MM.1S (cell line): ENCODE measurements at regions not wholly inside any gene's neighbourhood (a gene's known extent, or its start where the extent isn't known, plus 50 kb on each side); places are given as distances from the start of the nearest gene placed in this dataset.

Source experiments
- EZH2 ChIP-seq: fragments of 300-600 bp; sonication (generic); optimal IDR thresholded peaks from 2 replicates; pipeline ENCODE3; 2017; ENCODE audit warnings: low read depth, mild to moderate bottlenecking, antibody characterized with exemption, low read length, mixed read lengths
- TF ChIP-seq, protein P1 (sequence below): fragments of 300-600 bp; sonication (generic); IDR thresholded peaks from 2 replicates; pipeline ENCODE4 v1.5.1; 2016; ENCODE audit warnings: antibody characterized with exemption, low read length, mixed read lengths

DNA sequence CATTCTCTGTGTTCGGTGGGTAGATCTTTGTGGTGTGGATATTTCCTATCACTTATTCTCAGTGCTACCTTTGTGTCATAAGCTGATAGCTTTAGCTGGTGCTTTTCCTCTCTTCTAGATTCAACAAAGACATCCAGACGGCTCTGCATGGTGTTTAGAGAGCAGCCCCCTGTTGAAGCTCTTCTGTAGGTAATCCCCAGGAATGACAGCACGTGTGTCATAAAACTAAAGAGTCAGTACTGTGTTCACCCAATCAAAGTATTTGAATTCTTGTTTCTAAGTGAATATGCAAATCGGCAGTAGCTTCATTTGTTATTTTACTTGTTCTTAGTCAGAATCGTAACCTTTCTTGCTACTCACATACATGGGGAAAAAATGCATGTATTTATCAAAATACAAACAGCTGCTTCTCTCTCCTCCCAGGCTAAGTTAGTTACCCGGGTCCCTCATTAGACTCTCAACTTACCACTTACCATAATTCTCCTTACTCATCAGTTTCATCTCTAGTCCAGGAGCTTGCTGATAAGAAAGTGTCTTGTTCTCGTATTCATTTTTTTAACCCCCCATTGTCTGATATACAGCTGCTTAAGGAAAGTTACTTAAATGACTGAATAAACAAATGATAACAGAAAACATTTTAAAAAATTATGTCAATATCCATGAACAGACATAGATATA lies 1696.0 kb upstream of the WWC1 start:
- TF ChIP-seq, protein P1, sequence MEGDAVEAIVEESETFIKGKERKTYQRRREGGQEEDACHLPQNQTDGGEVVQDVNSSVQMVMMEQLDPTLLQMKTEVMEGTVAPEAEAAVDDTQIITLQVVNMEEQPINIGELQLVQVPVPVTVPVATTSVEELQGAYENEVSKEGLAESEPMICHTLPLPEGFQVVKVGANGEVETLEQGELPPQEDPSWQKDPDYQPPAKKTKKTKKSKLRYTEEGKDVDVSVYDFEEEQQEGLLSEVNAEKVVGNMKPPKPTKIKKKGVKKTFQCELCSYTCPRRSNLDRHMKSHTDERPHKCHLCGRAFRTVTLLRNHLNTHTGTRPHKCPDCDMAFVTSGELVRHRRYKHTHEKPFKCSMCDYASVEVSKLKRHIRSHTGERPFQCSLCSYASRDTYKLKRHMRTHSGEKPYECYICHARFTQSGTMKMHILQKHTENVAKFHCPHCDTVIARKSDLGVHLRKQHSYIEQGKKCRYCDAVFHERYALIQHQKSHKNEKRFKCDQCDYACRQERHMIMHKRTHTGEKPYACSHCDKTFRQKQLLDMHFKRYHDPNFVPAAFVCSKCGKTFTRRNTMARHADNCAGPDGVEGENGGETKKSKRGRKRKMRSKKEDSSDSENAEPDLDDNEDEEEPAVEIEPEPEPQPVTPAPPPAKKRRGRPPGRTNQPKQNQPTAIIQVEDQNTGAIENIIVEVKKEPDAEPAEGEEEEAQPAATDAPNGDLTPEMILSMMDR = no peak
- TF ChIP-seq EZH2 = no peak
